ENCODE measurements at regions not wholly inside any gene's neighbourhood (a gene's known extent, or its start where the extent isn't known, plus 50 kb on each side); places are given as distances from the start of the nearest gene placed in this dataset.

DNA sequence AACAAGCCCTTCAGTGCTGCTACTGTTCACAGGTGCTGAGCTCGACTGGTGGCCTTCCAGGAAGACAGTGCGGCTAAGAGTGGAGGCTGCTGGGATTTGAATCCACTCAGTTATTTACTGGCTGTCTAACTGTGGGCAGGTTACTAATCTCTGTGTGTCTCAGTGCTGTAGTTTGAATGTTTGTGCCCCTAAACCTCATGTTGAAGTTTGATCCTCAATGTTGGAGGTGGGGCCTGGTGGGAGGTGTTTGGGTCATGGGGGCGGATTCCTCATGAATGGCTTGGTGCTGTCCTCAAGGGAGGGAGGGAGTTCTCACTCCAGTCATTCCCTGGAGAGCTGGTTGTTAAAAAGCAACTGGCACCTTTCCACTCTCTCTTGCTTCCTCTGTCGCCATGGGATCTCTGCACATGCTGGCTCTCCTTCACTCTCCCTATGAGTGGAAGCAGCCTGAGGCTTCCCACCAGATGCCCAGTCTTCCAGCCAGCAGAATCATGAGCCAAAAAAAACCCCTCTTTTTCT lies 334.8 kb downstream of the RPS6KC1 start:
- POLR2A ChIA-PET = no interaction called here
- in situ Hi-C loops (cut with HindIII; ENCODE audit: low pct_unique_long_range_greater_than_20kb, low sequenced_read_pairs) = no loop called here
- no peaks in the 10 kb centered on the region for H3K36me3 ChIP-seq (ENCODE audit: control insufficient read depth, insufficient read depth, low read length)
- ATAC-seq (no peak), DNase-seq (ENCODE audit: low read depth, low spot score) (no peak)
- BruUV-seq (replicated peaks) = no TSS peak
- no peaks in the 10 kb centered on the region for H3K4me1 ChIP-seq (ENCODE audit: control insufficient read depth, insufficient read depth, low read length)
- TF ChIP-seq SIN3A (IDR thresholded peaks at IDR 0.05; ENCODE audit: borderline replicate concordance, insufficient read depth, low read depth, low read length) (no peak), POLR2AphosphoS5 (IDR thresholded peaks at IDR 0.05; ENCODE audit: low read depth, low read length) (no peak), TCF7L2 (IDR thresholded peaks at IDR 0.05; ENCODE audit: low read depth, low read length) (no peak)
- TF ChIP-seq, protein P1, sequence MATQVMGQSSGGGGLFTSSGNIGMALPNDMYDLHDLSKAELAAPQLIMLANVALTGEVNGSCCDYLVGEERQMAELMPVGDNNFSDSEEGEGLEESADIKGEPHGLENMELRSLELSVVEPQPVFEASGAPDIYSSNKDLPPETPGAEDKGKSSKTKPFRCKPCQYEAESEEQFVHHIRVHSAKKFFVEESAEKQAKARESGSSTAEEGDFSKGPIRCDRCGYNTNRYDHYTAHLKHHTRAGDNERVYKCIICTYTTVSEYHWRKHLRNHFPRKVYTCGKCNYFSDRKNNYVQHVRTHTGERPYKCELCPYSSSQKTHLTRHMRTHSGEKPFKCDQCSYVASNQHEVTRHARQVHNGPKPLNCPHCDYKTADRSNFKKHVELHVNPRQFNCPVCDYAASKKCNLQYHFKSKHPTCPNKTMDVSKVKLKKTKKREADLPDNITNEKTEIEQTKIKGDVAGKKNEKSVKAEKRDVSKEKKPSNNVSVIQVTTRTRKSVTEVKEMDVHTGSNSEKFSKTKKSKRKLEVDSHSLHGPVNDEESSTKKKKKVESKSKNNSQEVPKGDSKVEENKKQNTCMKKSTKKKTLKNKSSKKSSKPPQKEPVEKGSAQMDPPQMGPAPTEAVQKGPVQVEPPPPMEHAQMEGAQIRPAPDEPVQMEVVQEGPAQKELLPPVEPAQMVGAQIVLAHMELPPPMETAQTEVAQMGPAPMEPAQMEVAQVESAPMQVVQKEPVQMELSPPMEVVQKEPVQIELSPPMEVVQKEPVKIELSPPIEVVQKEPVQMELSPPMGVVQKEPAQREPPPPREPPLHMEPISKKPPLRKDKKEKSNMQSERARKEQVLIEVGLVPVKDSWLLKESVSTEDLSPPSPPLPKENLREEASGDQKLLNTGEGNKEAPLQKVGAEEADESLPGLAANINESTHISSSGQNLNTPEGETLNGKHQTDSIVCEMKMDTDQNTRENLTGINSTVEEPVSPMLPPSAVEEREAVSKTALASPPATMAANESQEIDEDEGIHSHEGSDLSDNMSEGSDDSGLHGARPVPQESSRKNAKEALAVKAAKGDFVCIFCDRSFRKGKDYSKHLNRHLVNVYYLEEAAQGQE (IDR thresholded peaks at IDR 0.05; ENCODE audit: insufficient read depth in 1 of 2, low read depth in 2 of 2, low read length in 1 of 2) = no peak
- TF ChIP-seq, protein P2, sequence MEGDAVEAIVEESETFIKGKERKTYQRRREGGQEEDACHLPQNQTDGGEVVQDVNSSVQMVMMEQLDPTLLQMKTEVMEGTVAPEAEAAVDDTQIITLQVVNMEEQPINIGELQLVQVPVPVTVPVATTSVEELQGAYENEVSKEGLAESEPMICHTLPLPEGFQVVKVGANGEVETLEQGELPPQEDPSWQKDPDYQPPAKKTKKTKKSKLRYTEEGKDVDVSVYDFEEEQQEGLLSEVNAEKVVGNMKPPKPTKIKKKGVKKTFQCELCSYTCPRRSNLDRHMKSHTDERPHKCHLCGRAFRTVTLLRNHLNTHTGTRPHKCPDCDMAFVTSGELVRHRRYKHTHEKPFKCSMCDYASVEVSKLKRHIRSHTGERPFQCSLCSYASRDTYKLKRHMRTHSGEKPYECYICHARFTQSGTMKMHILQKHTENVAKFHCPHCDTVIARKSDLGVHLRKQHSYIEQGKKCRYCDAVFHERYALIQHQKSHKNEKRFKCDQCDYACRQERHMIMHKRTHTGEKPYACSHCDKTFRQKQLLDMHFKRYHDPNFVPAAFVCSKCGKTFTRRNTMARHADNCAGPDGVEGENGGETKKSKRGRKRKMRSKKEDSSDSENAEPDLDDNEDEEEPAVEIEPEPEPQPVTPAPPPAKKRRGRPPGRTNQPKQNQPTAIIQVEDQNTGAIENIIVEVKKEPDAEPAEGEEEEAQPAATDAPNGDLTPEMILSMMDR (IDR thresholded peaks at IDR 0.05) = no peak
- intact Hi-C loops (cut with micrococcal nuclease; ENCODE audit: unreplicated experiment) = no loop called here
- no peaks in the 10 kb centered on the region for H3K9me3 ChIP-seq (ENCODE audit: control insufficient read depth, insufficient read depth, low read depth, low read length)
- CTCF ChIA-PET = no interaction called here
- no peak overlapping the region for H3K27ac ChIP-seq (ENCODE audit: low read length)
- H3K27me3 ChIP-seq (ENCODE audit: control insufficient read depth, insufficient read depth, low read length) = peaks cover 2% of the 10 kb centered on the region
- no peak overlapping the region for H3K4me3 ChIP-seq (ENCODE audit: low read depth in 2 of 2, low read length in 2 of 2)

DNA sequence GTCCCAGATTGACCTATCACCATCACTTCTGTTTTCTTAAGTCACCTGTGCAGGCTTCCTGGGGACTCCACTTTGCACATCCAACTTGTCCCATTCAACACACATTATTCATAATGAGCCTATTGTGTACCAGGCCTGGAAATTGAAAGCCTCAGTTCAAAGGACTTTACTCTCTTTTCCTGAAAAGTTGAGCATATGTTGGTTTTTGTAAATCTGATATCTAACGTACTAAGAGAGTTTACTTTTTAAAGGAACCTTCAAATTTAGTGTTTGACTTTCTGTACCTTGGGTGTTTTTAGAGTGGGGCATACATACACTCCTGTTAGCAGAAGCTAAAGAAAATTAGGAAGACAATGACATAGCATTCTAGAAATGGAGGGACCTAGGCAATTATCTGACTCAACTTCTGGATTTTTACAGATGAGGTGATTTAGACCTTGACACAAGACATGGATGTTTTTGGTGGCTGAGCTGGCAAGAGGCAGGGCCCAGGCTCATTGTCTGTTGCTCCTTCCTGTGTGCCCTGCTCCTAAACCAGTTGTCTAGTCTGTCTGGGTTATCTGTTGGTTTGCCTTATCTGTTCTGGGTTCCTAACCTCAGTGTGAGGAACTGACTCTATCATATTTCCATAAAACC lies 336.5 kb downstream of the RPS6KC1 start:
- in situ Hi-C loops (cut with HindIII; ENCODE audit: low pct_unique_long_range_greater_than_20kb, low sequenced_read_pairs) = no loop called here
- no peak overlapping the region for H3K27ac ChIP-seq (ENCODE audit: low read length)
- ATAC-seq (no peak), DNase-seq (ENCODE audit: low read depth, low spot score) (no peak)
- no peaks in the 10 kb centered on the region for H3K9me3 ChIP-seq (ENCODE audit: control insufficient read depth, insufficient read depth, low read depth, low read length)
- no TSS peak for BruUV-seq (replicated peaks)
- TF ChIP-seq, protein P2 (IDR thresholded peaks at IDR 0.05) = no peak
- TF ChIP-seq TCF7L2 (IDR thresholded peaks at IDR 0.05; ENCODE audit: low read depth, low read length) (no peak), POLR2AphosphoS5 (IDR thresholded peaks at IDR 0.05; ENCODE audit: low read depth, low read length) (no peak), SIN3A (IDR thresholded peaks at IDR 0.05; ENCODE audit: borderline replicate concordance, insufficient read depth, low read depth, low read length) (no peak)
- TF ChIP-seq, protein P1 (IDR thresholded peaks at IDR 0.05; ENCODE audit: insufficient read depth in 1 of 2, low read depth in 2 of 2, low read length in 1 of 2) = no peak
- no peaks in the 10 kb centered on the region for H3K4me1 ChIP-seq (ENCODE audit: control insufficient read depth, insufficient read depth, low read length)
- intact Hi-C loops (cut with micrococcal nuclease; ENCODE audit: unreplicated experiment) = no loop called here
- ChIA-PET POLR2A (no interaction called here), CTCF (no interaction called here)
- no peak overlapping the region for H3K4me3 ChIP-seq (ENCODE audit: low read depth in 2 of 2, low read length in 2 of 2)
- H3K27me3 ChIP-seq (ENCODE audit: control insufficient read depth, insufficient read depth, low read length) = peaks cover 2% of the 10 kb centered on the region
- H3K36me3 ChIP-seq (ENCODE audit: control insufficient read depth, insufficient read depth, low read length) = no peaks in the 10 kb centered on the region

Measured in Panc1 (cell line).